HG03060 (cell line): ENCODE measurements at regions not wholly inside any gene's neighbourhood (a gene's known extent, or its start where the extent isn't known, plus 50 kb on each side); places are given as distances from the start of the nearest gene placed in this dataset.

ENCODE experiments used
- ATAC-seq: cut with Tn5 transposase; IDR thresholded peaks from one replicate; pipeline ENCODE4 v1.9.1; 2021; ENCODE audit warnings: low read depth, moderate number of reproducible peaks; ENCODE audit not compliant: unreplicated experiment

- no peak for ATAC-seq
Measured at GRCh38 chr3:176799675-176800074, 397.6 kb downstream of the TBL1XR1 start.

GRCh38 chr3:176798680-176799079, 398.6 kb downstream of the TBL1XR1 start:
- no peak for ATAC-seq

- ATAC-seq: no peak
Measured at GRCh38 chr3:176796371-176796770, 400.9 kb downstream of the TBL1XR1 start.

GRCh38 chr3:176795891-176796290, 401.4 kb downstream of the TBL1XR1 start:
- ATAC-seq: no peak

GRCh38 chr3:176794406-176794805, 402.9 kb downstream of the TBL1XR1 start:
- ATAC-seq: no peak

GRCh38 chr3:176789947-176790346, 407.3 kb downstream of the TBL1XR1 start:
- ATAC-seq: no peak

- ATAC-seq: no peak
Measured at GRCh38 chr3:176789281-176789705, 408.0 kb downstream of the TBL1XR1 start.

GRCh38 chr3:176787506-176787905, 409.8 kb downstream of the TBL1XR1 start:
- ATAC-seq: no peak

- no peak for ATAC-seq
Measured at GRCh38 chr3:176785171-176785570, 412.1 kb downstream of the TBL1XR1 start.

- ATAC-seq: no peak
Measured at GRCh38 chr3:176780766-176781165, 416.5 kb downstream of the TBL1XR1 start.

GRCh38 chr3:176776622-176777175, 420.6 kb downstream of the TBL1XR1 start:
- no peak for ATAC-seq

GRCh38 chr3:176769547-176770190, 427.6 kb downstream of the TBL1XR1 start:
- no peak for ATAC-seq

GRCh38 chr3:176767385-176767784, 429.9 kb downstream of the TBL1XR1 start:
- no peak for ATAC-seq

- no peak for ATAC-seq
Measured at GRCh38 chr3:176766862-176767261, 430.4 kb downstream of the TBL1XR1 start.

GRCh38 chr3:176765382-176765900, 431.8 kb downstream of the TBL1XR1 start:
- no peak for ATAC-seq

- no peak for ATAC-seq
Measured at GRCh38 chr3:176759815-176760506, 437.3 kb downstream of the TBL1XR1 start.

GRCh38 chr3:176757429-176757828, 439.9 kb downstream of the TBL1XR1 start:
- ATAC-seq: no peak

- no peak for ATAC-seq
Measured at GRCh38 chr3:176755977-176756376, 441.3 kb downstream of the TBL1XR1 start.

- ATAC-seq: no peak
Measured at GRCh38 chr3:176755552-176755951, 441.7 kb downstream of the TBL1XR1 start.

GRCh38 chr3:176741664-176742047, 455.6 kb downstream of the TBL1XR1 start:
- no peak for ATAC-seq

- ATAC-seq: no peak
Measured at GRCh38 chr3:176740906-176741663, 456.2 kb downstream of the TBL1XR1 start.
